ENCODE measurements at regions not wholly inside any gene's neighbourhood (a gene's known extent, or its start where the extent isn't known, plus 50 kb on each side); places are given as distances from the start of the nearest gene placed in this dataset.
A peak's percentile ranks its signal among the peaks of the same experiment; 100 is the strongest.

- peaks cover 4 to 11% of the 10 kb centered on the region in 2 donors for H3K4me1 ChIP-seq (ENCODE audit: control insufficient read depth in 1 of 2, low read depth in 2 of 2)
- ATAC-seq (ENCODE audit: insufficient number of reproducible peaks, low FRiP score, low read depth) = no peak
- no peak overlapping the region for H3K4me3 ChIP-seq
- no peak overlapping the region for H3K27ac ChIP-seq
- H3K9me3 ChIP-seq = no peaks in the 10 kb centered on the region
- no peaks in the 10 kb centered on the region for H3K36me3 ChIP-seq
- H3K27me3 ChIP-seq (replicated peaks; ENCODE audit: insufficient read depth) = no peaks in the 10 kb centered on the region
- DNase-seq (ENCODE audit: low spot score) = no peak
- TF ChIP-seq, protein P1, sequence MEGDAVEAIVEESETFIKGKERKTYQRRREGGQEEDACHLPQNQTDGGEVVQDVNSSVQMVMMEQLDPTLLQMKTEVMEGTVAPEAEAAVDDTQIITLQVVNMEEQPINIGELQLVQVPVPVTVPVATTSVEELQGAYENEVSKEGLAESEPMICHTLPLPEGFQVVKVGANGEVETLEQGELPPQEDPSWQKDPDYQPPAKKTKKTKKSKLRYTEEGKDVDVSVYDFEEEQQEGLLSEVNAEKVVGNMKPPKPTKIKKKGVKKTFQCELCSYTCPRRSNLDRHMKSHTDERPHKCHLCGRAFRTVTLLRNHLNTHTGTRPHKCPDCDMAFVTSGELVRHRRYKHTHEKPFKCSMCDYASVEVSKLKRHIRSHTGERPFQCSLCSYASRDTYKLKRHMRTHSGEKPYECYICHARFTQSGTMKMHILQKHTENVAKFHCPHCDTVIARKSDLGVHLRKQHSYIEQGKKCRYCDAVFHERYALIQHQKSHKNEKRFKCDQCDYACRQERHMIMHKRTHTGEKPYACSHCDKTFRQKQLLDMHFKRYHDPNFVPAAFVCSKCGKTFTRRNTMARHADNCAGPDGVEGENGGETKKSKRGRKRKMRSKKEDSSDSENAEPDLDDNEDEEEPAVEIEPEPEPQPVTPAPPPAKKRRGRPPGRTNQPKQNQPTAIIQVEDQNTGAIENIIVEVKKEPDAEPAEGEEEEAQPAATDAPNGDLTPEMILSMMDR (IDR thresholded peaks at IDR 0.05) = no peak
These were observed 263.5 kb downstream of the C4orf33 start for GRCh38 chr4:129359461-129359860.

- Histone ChIP-seq H3K27ac (no peak overlapping the region), H3K36me3 (no peaks in the 10 kb centered on the region), H3K4me3 (no peak overlapping the region), H3K9me3 (no peaks in the 10 kb centered on the region), H3K27me3 (replicated peaks; ENCODE audit: insufficient read depth) (no peaks in the 10 kb centered on the region), H3K4me1 (ENCODE audit: control insufficient read depth in 1 of 2, low read depth in 2 of 2) (no peaks in the 10 kb centered on the region)
- ATAC-seq (ENCODE audit: insufficient number of reproducible peaks, low FRiP score, low read depth) (no peak), DNase-seq (ENCODE audit: low spot score) (peak; percentile 3)
- TF ChIP-seq, protein P1 (IDR thresholded peaks at IDR 0.05) = peak; percentile 70
These were observed 266.8 kb downstream of the C4orf33 start for GRCh38 chr4:129362691-129363274.

DNA sequence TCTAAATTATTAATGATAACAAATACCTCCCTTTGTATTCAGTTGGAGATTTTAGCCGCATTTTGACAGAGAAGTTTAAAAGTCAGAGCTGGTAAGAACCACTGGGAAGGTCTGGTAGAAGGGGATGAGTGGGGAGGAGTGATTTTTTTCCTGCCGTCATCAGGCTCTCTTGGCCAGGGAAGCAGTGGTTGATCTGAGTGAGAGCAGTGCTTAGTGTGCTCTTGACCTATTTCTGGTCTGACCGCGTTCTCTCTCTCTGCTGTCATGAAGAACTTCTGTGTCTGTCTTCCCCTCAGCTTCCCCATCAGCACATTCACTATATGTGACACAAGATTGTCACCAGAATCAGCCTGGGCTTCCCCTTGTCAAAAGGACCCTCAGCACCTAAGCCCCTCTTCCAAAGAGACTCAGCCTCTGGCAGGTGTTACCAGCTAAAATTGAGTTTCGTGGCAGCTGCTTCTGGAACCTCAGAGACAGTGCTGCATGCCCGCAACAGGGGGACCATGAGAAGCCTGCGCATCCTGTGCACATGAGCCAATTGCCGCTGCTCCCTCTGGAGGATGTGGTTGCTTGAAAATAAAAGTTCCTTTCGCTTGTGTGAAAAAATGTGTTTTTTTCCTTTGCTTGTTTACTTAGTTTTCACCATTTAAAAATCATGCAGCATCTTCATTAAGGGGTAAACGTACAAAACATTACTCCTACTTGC is 268.9 kb downstream of the C4orf33 start:
- H3K4me3 ChIP-seq = no peak overlapping the region
- H3K27me3 ChIP-seq (replicated peaks; ENCODE audit: insufficient read depth) = no peaks in the 10 kb centered on the region
- TF ChIP-seq, protein P1 (IDR thresholded peaks at IDR 0.05) = no peak
- H3K9me3 ChIP-seq = no peaks in the 10 kb centered on the region
- ATAC-seq (ENCODE audit: insufficient number of reproducible peaks, low FRiP score, low read depth) = no peak
- no peaks in the 10 kb centered on the region for H3K36me3 ChIP-seq
- no peak overlapping the region for H3K27ac ChIP-seq
- DNase-seq (ENCODE audit: low spot score) = no peak
- H3K4me1 ChIP-seq (ENCODE audit: control insufficient read depth in 1 of 2, low read depth in 2 of 2) = no peaks in the 10 kb centered on the region

- no peak for ATAC-seq (ENCODE audit: insufficient number of reproducible peaks, low FRiP score, low read depth)
- H3K36me3 ChIP-seq = no peaks in the 10 kb centered on the region
- TF ChIP-seq, protein P1 (IDR thresholded peaks at IDR 0.05) = no peak
- no peak for DNase-seq (ENCODE audit: low spot score)
- no peaks in the 10 kb centered on the region for H3K4me1 ChIP-seq (ENCODE audit: control insufficient read depth in 1 of 2, low read depth in 2 of 2)
- no peak overlapping the region for H3K4me3 ChIP-seq
- no peaks in the 10 kb centered on the region for H3K9me3 ChIP-seq
- H3K27ac ChIP-seq = no peak overlapping the region
- no peaks in the 10 kb centered on the region for H3K27me3 ChIP-seq (replicated peaks; ENCODE audit: insufficient read depth)
These were observed 273.5 kb downstream of the C4orf33 start for GRCh38 chr4:129369361-129370010.

- Histone ChIP-seq H3K4me1 (ENCODE audit: control insufficient read depth in 1 of 2, low read depth in 2 of 2) (no peaks in the 10 kb centered on the region), H3K36me3 (no peaks in the 10 kb centered on the region), H3K9me3 (no peaks in the 10 kb centered on the region), H3K27ac (no peak overlapping the region), H3K4me3 (no peak overlapping the region), H3K27me3 (replicated peaks; ENCODE audit: insufficient read depth) (no peaks in the 10 kb centered on the region)
- DNase-seq (ENCODE audit: low spot score) (no peak), ATAC-seq (ENCODE audit: insufficient number of reproducible peaks, low FRiP score, low read depth) (no peak)
- TF ChIP-seq, protein P1 (IDR thresholded peaks at IDR 0.05) = no peak
These were observed 275.1 kb downstream of the C4orf33 start for GRCh38 chr4:129371065-129371464.

All from thoracic aorta (tissue), 2 donors.